Coronary artery (tissue), 2 donors: ENCODE measurements at regions not wholly inside any gene's neighbourhood (a gene's known extent, or its start where the extent isn't known, plus 50 kb on each side); places are given as distances from the start of the nearest gene placed in this dataset.
"Not testable (repeated sequence)": the region's sequence is repeated elsewhere in the genome, so short reads cannot be mapped to it uniquely, and the experiment has no call there.

ENCODE experiments used
- DNase-seq: peaks from one replicate; pipeline ENCODE4 v3.0.0-alpha.2; 2017; ENCODE audit warnings: low spot score
- H3K27ac ChIP-seq, 2 donors: fragments of 200-600 bp; sonication (generic); one replicate each; pipeline ENCODE4 v1.5.1; 2016 to 2019
- H3K4me3 ChIP-seq: fragments of 200-600 bp; sonication (generic); 2 replicates; pipeline ENCODE4 v1.5.1; 2016; ENCODE audit warnings: mild to moderate bottlenecking, moderate library complexity
- TF ChIP-seq, protein P1 (sequence below): fragments of 200-600 bp; sonication (generic); IDR thresholded peaks from one replicate; pipeline ENCODE4 v1.5.1; 2019; ENCODE audit warnings: antibody characterized with exemption

GRCh38 chr9:1538301-1538700 lies 476.8 kb upstream of the SMARCA2 start:
- no peak for DNase-seq
- Histone ChIP-seq H3K27ac (no peak overlapping the region), H3K4me3 (no peak overlapping the region)
- TF ChIP-seq, protein P1, sequence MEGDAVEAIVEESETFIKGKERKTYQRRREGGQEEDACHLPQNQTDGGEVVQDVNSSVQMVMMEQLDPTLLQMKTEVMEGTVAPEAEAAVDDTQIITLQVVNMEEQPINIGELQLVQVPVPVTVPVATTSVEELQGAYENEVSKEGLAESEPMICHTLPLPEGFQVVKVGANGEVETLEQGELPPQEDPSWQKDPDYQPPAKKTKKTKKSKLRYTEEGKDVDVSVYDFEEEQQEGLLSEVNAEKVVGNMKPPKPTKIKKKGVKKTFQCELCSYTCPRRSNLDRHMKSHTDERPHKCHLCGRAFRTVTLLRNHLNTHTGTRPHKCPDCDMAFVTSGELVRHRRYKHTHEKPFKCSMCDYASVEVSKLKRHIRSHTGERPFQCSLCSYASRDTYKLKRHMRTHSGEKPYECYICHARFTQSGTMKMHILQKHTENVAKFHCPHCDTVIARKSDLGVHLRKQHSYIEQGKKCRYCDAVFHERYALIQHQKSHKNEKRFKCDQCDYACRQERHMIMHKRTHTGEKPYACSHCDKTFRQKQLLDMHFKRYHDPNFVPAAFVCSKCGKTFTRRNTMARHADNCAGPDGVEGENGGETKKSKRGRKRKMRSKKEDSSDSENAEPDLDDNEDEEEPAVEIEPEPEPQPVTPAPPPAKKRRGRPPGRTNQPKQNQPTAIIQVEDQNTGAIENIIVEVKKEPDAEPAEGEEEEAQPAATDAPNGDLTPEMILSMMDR = no peak

DNA sequence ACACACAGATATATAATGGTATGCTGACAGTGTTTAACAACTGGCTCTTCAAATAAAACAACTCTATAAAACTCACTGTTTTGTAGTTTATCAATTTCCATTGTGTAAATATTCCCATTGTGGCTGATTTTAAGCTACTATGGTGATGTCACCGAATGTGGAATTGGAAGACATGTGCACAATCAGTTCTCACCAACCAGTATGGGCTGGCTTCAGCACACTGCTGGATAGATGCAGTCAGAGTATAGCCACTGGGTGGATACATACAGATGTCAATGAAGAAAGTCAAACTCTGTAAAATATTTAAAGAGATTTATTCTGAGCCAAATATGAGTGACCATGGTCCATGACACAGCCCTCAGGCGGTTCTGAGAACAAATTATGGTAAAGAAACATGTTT lies 475.9 kb upstream of the SMARCA2 start:
- Histone ChIP-seq H3K4me3 (no peak overlapping the region), H3K27ac (no peak overlapping the region)
- no peak for DNase-seq
- TF ChIP-seq, protein P1 = no peak

DNA sequence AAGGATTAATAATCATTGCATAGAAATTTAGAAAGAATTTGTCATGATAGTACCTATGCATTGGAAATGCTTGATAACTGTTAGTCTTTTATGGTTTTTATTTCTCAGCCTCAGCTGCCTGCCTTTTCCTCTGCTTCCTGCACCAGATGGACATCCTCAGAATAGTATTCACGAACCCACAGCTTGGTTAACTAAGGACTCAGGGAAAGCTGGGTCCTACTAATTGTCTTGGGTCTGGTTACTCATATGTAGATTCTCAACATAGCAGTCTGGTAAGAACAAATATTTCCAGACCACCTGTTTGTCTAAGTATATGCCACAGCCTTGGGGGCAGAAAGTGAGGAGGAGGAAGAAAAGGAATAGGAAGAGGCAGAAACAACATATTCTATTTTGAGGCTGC lies 464.5 kb upstream of the SMARCA2 start:
- no peak overlapping the region for H3K4me3 ChIP-seq
- DNase-seq = no peak
- H3K27ac ChIP-seq = no peak overlapping the region

DNA sequence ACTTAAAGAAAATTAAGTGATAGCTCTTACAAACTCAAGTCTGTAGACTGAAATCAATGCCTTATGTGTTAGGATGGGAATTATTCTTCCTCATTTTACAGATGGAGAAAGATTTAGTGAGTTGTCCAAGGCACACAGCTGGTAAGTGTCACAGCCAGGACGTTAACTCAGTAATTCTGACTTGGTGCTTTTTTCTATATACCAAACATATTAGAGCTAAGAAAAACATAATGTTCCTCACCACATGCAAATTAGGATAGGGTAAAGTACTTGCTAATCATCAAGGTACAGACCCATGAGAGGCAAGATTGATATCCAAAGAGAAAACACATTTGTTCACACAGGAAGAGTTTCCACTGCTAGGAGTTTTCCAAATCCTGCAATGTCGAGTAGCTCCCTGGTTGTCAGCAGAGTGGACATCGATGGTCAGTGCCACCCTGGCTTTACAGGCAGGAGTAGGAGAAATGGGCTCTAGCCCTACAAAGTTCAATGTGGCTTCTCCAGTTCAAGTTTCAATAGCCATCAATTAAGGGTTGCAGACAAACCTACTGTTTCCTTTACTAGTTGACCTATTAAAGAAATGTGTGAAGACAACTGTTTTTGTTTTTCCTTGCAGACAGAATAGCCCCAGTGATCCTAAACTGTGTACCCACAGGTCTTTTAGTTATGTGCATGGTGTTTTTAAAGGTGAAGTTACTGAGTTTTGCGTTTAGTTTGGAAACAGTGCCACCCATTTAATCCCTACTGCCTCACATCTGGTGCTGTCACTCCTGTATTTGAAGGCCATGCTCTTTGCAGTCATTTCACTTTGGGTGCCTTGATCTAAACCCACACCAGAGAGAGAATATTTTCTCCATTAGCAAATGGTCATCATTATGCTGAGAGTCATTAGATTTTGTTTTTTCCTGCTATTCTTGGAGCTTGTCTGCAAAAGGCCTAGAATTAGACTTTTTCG lies 460.8 kb upstream of the SMARCA2 start:
- no peak overlapping the region for H3K4me3 ChIP-seq
- TF ChIP-seq, protein P1 = no peak
- no peak overlapping the region for H3K27ac ChIP-seq
- no peak for DNase-seq

More for the DNA sequence above, 464.5 kb upstream of the SMARCA2 start:
- TF ChIP-seq, protein P1 = no peak

GRCh38 chr9:1558666-1559065 lies 456.5 kb upstream of the SMARCA2 start:
- not testable (repeated sequence) for H3K4me3 ChIP-seq, DNase-seq, H3K27ac ChIP-seq

DNA sequence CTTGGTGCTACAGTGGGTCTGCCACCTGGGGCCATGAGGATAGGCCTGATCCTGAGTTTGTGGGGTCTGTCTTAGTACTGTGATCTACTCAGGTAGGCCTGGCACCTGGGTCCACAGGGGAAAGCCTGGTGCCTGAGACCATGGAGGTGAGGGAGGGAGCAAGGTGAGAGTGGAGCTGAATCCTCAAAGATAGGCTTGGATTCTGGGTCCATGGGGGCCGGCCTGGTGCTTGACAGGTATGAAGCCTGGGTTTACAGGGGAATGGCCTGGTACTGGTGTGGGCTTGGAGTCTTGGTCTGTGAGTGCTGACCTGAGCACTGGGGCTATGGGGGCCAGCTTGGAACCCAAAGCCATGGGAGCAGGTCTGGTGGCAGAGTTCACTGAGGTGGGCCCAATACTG lies 439.2 kb upstream of the SMARCA2 start:
- H3K27ac ChIP-seq = no peak overlapping the region
- DNase-seq = no peak
- H3K4me3 ChIP-seq = no peak overlapping the region
- TF ChIP-seq, protein P1 = no peak

DNA sequence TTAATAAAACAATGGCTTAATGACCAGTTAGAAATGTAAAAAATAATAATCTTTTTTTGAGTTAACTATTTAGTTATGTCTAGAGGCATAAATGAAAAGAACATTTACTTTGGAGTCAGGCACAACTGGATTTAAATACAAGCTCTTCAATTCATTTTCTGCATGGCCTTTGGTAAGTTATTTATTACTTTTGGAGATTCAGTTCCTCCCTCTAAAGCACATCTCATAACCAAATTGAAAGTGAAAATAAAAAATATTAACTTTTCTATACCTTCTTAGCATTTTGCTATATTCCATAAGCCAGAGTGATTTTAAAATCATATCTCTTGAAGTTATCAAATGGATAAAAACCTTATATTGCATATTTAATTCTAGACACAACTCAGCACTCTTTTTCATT lies 434.9 kb upstream of the SMARCA2 start:
- Histone ChIP-seq H3K4me3 (no peak overlapping the region), H3K27ac (no peak overlapping the region)
- TF ChIP-seq, protein P1 = no peak
- no peak for DNase-seq
